ENCODE measurements at regions not wholly inside any gene's neighbourhood (a gene's known extent, or its start where the extent isn't known, plus 50 kb on each side); places are given as distances from the start of the nearest gene placed in this dataset.

- TF ChIP-seq KLF6 (CRISPR knock-in tag; IDR thresholded peaks at IDR 0.05; ENCODE audit: borderline replicate concordance) = no peak
- TF ChIP-seq CBFB (CRISPR knock-in tag; IDR thresholded peaks at IDR 0.05) = no peak
- no peak for TF ChIP-seq MITF (IDR thresholded peaks at IDR 0.05)
- TF ChIP-seq CTCF (IDR thresholded peaks at IDR 0.05 in 2 of 3, conservative IDR thresholded peaks at IDR 0.05 in 1 of 3; ENCODE audit: insufficient read depth in 2 of 3, low read depth in 1 of 3, low read length in 3 of 3) = no peak
- TF ChIP-seq CEBPZ (IDR thresholded peaks at IDR 0.05; ENCODE audit: borderline replicate concordance, low read depth, low read length) = no peak
- no peak for TF ChIP-seq CEBPB (tag; IDR thresholded peaks at IDR 0.05)
- TF ChIP-seq ZNF75A (CRISPR knock-in tag; IDR thresholded peaks at IDR 0.05) = no peak
- no peak for TF ChIP-seq ATF6 (CRISPR knock-in tag; IDR thresholded peaks at IDR 0.05)
- no peak for TF ChIP-seq ZEB2 (IDR thresholded peaks at IDR 0.05)
- no peak for TF ChIP-seq TSHZ1 (CRISPR knock-in tag; IDR thresholded peaks at IDR 0.05)
- no peak for TF ChIP-seq STAT6 (CRISPR knock-in tag; IDR thresholded peaks at IDR 0.05)
- no peak for TF ChIP-seq SP1 (CRISPR knock-in tag; IDR thresholded peaks at IDR 0.05)
Measured at GRCh38 chr10:44845361-44846175, 65.6 kb upstream of the TMEM72 start.

Data from K562 (cell line).